ENCODE measurements at regions not wholly inside any gene's neighbourhood (a gene's known extent, or its start where the extent isn't known, plus 50 kb on each side); places are given as distances from the start of the nearest gene placed in this dataset.
"Not testable (repeated sequence)": the region's sequence is repeated elsewhere in the genome, so short reads cannot be mapped to it uniquely, and the experiment has no call there.

DNA sequence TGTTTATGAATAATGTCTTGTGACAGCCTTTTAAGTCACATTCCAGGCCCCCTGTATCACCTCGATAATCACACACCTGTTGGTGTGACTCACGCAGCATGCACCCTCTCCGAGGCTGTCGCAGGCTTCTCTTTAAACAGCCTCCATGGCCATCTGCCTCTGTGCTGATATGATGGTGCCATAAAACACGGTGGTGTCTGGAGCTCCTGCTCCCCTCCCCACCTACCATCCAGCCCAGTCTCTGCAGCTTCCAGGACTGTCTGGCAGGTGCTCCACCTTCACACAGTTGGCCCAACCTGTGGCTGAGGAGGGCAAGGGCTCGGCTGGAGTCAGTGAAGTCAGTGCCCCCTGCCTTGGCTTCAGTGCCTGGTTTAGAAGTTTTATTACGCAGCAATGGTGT, 173.8 kb upstream of the RPL34 start:
- Histone ChIP-seq H3K4me3 (no peak overlapping the region), H3K27me3 (no peaks in the 10 kb centered on the region), H3K27ac (peak overlapping the region in 1 of 4 donors; percentile 36), H3K9me3 (no peaks in the 10 kb centered on the region), H3K4me1 (no peaks in the 10 kb centered on the region), H3K36me3 (no peaks in the 10 kb centered on the region)
- peak in 2 of 3 donors; percentile 74 to 79 for DNase-seq
- TF ChIP-seq POLR2A (IDR thresholded peaks at IDR 0.05), result no peak
- TF ChIP-seq, protein P1, sequence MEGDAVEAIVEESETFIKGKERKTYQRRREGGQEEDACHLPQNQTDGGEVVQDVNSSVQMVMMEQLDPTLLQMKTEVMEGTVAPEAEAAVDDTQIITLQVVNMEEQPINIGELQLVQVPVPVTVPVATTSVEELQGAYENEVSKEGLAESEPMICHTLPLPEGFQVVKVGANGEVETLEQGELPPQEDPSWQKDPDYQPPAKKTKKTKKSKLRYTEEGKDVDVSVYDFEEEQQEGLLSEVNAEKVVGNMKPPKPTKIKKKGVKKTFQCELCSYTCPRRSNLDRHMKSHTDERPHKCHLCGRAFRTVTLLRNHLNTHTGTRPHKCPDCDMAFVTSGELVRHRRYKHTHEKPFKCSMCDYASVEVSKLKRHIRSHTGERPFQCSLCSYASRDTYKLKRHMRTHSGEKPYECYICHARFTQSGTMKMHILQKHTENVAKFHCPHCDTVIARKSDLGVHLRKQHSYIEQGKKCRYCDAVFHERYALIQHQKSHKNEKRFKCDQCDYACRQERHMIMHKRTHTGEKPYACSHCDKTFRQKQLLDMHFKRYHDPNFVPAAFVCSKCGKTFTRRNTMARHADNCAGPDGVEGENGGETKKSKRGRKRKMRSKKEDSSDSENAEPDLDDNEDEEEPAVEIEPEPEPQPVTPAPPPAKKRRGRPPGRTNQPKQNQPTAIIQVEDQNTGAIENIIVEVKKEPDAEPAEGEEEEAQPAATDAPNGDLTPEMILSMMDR (IDR thresholded peaks at IDR 0.05), result no peak

DNA sequence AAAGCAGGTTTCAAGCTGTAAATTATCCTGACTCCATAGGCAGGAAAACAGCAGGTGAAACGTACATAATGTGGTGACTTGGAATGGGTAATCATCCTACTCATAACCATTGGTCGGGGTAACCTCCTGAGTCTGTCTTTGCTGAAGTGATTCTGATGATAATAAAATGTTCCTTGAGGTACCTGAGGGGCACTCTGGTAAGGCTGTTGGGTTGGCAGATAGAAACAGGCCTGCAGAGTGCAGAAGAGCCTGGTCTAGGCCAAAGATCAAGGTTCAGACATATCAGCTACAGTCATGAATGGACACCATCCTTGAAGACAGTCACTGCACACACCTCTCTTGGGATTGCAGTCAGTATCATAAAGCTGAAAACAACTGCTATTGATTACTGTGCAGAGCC, 174.7 kb upstream of the RPL34 start:
- H3K27me3 ChIP-seq, result no peaks in the 10 kb centered on the region
- DNase-seq, result no peak

DNA sequence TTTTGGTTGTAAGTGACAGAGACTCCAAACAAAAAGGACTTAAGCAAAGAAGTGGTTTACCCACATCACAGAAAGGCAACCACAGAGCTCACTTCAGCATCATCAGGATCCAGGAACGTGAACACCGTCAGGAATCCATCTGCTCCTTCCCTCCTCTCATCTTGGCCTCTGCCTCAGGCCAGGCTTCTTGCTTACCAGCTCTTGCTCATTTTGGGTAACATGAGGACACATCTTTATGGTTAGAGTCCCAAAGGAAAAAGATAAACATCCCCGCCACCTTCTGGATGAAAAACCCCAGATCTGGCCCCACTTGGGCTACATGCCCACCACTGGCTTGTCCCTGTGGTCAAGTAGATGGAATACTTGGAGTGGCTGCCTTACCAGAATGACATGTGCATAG, 176.8 kb upstream of the RPL34 start:
- no peaks in the 10 kb centered on the region for H3K27me3 ChIP-seq
- no peaks in the 10 kb centered on the region for H3K9me3 ChIP-seq
- H3K27ac ChIP-seq, result no peak overlapping the region
- no peaks in the 10 kb centered on the region for H3K36me3 ChIP-seq
- DNase-seq, result no peak
- H3K4me3 ChIP-seq, result no peak overlapping the region
- TF ChIP-seq, protein P1 (IDR thresholded peaks at IDR 0.05), result no peak
- TF ChIP-seq POLR2A (IDR thresholded peaks at IDR 0.05), result no peak
- H3K4me1 ChIP-seq, result no peaks in the 10 kb centered on the region

More for the DNA sequence above, 174.7 kb upstream of the RPL34 start:
- Histone ChIP-seq H3K9me3 (no peaks in the 10 kb centered on the region), H3K27ac (no peak overlapping the region), H3K4me1 (no peaks in the 10 kb centered on the region), H3K36me3 (no peaks in the 10 kb centered on the region), H3K4me3 (no peak overlapping the region)
- TF ChIP-seq, protein P1 (IDR thresholded peaks at IDR 0.05), result no peak
- TF ChIP-seq POLR2A (IDR thresholded peaks at IDR 0.05), result no peak

DNA sequence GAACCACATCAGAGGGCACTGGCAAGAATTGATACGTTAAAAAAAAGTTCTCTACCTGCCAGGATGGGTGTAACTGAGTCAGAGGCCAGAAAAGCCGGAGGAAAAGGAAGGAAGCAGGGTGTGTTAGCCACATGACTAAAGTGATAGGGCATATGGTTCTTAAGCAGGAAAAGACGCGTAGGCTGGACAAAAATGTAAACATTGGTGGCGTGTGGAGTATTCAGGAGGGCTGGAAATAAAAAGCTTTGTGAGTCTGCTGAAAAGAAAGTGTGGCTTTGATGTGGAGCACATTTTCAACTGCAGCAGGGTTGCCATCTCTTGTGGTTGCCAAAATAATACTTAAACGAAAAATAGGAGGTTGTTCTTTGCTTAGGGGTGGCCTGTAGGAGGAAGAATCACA, 186.5 kb upstream of the RPL34 start:
- Histone ChIP-seq H3K36me3 (no peaks in the 10 kb centered on the region), H3K4me3 (no peak overlapping the region), H3K9me3 (no peaks in the 10 kb centered on the region), H3K27me3 (no peaks in the 10 kb centered on the region), H3K27ac (no peak overlapping the region), H3K4me1 (no peaks in the 10 kb centered on the region)
- DNase-seq, result peak in 2 of 3 donors; percentile 33 to 55
- TF ChIP-seq, protein P1 (IDR thresholded peaks at IDR 0.05), result no peak
- TF ChIP-seq POLR2A (IDR thresholded peaks at IDR 0.05), result no peak

DNA sequence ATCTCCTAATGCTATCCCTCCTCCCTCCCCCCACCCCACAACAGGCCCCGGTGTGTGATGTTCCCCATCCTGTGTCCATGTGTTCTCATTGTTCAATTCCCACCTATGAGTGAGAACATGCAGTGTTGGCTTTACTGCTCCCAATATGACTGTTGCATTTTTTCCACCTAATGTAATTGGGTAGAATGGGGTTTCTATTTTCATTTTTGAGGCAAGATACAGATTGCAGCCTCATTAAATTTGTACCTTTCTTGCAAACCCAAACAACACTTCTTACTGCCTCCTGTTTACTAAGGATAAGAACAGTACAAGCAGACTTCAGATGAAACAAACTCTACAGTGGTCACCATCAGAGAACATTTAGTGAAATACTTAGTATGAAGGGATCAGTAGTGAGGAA, 187.0 kb upstream of the RPL34 start:
- H3K27ac ChIP-seq, H3K9me3 ChIP-seq, H3K27me3 ChIP-seq, H3K36me3 ChIP-seq, H3K4me3 ChIP-seq, H3K4me1 ChIP-seq, DNase-seq: not testable (repeated sequence)

DNA sequence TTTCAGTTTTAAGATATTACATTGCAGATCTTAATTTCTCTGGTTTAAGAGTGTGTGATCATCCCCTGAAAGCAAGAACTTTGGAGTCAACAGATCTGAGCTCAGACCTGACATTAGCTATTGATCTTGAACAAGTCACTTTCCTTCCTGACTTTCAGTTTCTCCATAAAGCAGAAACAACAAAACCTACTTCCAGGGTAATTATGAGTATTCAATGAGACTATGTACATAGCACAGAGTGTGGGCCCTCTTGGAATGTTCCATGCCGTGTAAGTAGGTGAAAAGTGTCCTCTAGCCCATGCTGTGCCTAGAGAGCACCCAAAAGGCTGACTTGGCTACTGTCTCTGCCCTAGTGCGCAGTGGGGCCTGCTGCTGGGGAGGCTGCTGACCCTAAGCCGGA, 188.0 kb upstream of the RPL34 start:
- Histone ChIP-seq H3K27ac (no peak overlapping the region), H3K4me1 (no peaks in the 10 kb centered on the region), H3K27me3 (no peaks in the 10 kb centered on the region), H3K9me3 (no peaks in the 10 kb centered on the region), H3K4me3 (no peak overlapping the region), H3K36me3 (no peaks in the 10 kb centered on the region)
- TF ChIP-seq POLR2A (IDR thresholded peaks at IDR 0.05), result no peak
- TF ChIP-seq, protein P1 (IDR thresholded peaks at IDR 0.05), result no peak
- no peak for DNase-seq
